GM06990 (cell line): ENCODE measurements at regions not wholly inside any gene's neighbourhood (a gene's known extent, or its start where the extent isn't known, plus 50 kb on each side); places are given as distances from the start of the nearest gene placed in this dataset.

Source experiments
- DNase-seq: peaks from one replicate; pipeline ENCODE4 v3.0.0-alpha.2; 2011; ENCODE audit not compliant: insufficient read length; ENCODE audit errors: extremely low read depth
- H3K27me3 ChIP-seq: replicated peaks from 2 replicates; pipeline ENCODE4 v1.6.0; 2011; ENCODE audit warnings: low read length; ENCODE audit not compliant: control insufficient read depth, insufficient read depth
- H3K36me3 ChIP-seq: 2 replicates; pipeline ENCODE4 v1.5.1; 2011; ENCODE audit warnings: low read length; ENCODE audit not compliant: control insufficient read depth, insufficient read depth
- H3K4me3 ChIP-seq: replicated peaks from 2 replicates; pipeline ENCODE4 v1.5.1; 2011; ENCODE audit warnings: low read depth, mild to moderate bottlenecking, control low read depth, low read length
- TF ChIP-seq, protein P1 (sequence below): IDR thresholded peaks from 2 replicates; pipeline ENCODE4 v1.5.1; 2011; ENCODE audit warnings: low read length, control low read depth, mild to moderate bottlenecking, inconsistent platforms; ENCODE audit not compliant: insufficient read depth, poor library complexity, severe bottlenecking

DNA sequence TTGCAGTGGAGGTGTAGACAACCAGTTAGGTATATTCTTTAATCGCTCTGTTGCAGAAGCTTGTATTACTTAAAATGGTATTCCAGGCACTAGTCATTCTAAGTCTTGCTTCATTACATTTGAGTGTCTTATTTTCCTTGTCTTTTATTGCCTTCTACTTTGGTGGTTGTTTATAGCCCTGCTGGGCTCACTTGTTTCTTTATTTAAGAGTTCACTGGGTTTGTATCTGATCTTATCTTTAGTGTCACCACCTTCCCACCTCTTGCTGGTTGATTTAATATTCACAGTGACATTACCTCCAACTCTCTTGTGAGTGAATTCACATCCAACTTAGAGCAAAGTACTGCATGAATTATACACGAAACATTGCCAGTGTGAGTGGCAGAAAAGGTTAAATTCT is 83.6 kb upstream of the BNC2 start:
- Histone ChIP-seq H3K36me3 (no peaks in the 10 kb centered on the region), H3K4me3 (no peak overlapping the region), H3K27me3 (no peaks in the 10 kb centered on the region)
- TF ChIP-seq, protein P1, sequence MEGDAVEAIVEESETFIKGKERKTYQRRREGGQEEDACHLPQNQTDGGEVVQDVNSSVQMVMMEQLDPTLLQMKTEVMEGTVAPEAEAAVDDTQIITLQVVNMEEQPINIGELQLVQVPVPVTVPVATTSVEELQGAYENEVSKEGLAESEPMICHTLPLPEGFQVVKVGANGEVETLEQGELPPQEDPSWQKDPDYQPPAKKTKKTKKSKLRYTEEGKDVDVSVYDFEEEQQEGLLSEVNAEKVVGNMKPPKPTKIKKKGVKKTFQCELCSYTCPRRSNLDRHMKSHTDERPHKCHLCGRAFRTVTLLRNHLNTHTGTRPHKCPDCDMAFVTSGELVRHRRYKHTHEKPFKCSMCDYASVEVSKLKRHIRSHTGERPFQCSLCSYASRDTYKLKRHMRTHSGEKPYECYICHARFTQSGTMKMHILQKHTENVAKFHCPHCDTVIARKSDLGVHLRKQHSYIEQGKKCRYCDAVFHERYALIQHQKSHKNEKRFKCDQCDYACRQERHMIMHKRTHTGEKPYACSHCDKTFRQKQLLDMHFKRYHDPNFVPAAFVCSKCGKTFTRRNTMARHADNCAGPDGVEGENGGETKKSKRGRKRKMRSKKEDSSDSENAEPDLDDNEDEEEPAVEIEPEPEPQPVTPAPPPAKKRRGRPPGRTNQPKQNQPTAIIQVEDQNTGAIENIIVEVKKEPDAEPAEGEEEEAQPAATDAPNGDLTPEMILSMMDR, result no peak
- DNase-seq, result no peak

DNA sequence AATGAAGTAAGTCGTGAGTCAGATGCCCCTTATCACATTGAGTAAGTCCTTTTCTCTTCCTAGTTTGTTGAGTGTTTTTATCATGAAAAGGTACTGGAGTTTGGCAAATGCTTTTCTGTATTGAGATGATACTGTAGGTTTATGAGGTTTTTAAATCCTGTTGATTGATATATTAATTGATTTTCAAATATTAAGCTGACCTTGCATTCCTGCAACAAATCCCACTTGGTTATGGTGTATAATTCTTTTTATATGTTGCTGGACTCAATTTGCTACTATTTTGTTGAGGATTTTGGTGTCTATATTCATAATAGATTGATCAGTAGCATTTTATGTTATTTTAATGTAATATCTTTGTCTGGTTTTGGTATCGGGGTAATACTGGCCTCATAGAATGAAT is 81.0 kb upstream of the BNC2 start:
- Histone ChIP-seq H3K27me3 (no peaks in the 10 kb centered on the region), H3K4me3 (no peak overlapping the region), H3K36me3 (no peaks in the 10 kb centered on the region)
- no peak for DNase-seq
- TF ChIP-seq, protein P1, result no peak

DNA sequence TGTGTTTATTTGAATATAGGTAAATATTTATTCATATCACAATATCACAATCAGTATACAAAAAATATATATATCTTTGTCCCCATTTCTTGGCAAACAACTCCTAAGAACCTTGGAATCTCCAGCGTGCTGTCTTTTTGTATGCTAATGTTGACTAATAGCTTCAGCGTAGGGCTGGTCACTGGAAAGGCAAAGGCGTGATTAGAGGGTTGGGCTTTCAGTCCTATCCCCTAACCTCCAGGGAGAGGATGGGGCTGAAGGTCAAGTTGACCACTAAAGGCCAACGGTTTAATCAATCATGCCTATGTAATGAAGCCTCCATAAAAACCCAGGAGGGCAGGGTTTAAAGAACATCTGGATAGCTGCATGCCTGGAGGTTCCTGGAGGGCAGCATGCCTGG is 79.6 kb upstream of the BNC2 start:
- no peaks in the 10 kb centered on the region for H3K27me3 ChIP-seq
- TF ChIP-seq, protein P1, result no peak
- no peaks in the 10 kb centered on the region for H3K36me3 ChIP-seq
- no peak for DNase-seq
- no peak overlapping the region for H3K4me3 ChIP-seq

DNA sequence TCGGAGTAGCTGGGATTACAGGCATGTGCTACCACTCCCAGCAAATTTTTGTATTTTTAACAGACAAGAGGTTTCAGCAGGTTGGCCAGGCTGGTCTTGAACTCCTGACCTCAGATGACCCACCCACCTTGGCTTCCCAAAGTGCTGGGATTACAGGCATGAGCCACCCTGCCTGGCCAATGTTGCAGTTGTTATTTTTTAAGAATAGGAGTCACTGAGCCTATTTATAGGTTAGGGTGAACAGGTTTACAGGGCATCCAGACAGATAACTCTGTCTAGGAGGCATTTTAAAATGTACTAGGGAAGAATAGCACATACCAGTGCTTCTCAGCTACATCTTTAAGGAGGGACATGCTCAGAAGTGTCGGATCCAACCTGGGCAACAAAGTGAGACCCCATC is 60.1 kb upstream of the BNC2 start:
- DNase-seq, result no peak
- TF ChIP-seq, protein P1, result no peak
- Histone ChIP-seq H3K36me3 (no peaks in the 10 kb centered on the region), H3K27me3 (no peaks in the 10 kb centered on the region), H3K4me3 (no peak overlapping the region)

DNA sequence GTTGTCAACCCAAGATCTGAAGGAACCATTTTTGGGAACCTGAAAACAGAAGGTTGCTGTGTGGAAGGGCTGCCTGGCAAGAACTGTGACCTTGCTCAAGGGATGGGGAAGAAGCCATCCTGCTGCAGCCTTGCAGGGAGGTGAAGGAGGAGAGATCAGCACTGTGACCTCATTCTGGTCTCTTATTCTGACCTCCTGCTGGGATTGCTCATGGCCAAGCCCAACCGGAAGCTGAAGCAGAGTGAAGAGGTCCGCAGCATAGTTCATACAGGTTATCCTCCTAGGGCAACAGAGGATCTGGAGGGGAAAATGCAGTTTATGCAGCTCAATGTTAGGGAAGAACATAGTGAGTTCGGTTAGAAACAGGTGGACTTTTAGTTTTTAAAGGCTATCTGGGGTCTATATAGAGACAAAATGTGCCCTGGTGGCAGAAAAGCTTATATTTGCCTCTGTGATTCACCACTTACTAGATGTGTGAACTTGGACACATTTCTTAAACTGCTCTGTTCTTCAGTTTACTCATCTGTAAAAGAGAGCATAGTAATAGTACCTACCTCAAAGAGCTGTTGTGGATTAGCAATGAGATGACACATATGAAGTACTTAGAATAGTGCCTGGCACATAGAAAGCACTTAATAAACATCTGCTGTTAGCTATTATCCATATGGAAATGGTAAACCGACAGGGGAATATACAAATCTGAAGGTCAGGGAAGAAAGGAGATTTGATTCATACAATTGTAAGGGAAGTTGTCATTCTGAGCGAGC is 57.9 kb upstream of the BNC2 start:
- Histone ChIP-seq H3K36me3 (no peaks in the 10 kb centered on the region), H3K27me3 (no peaks in the 10 kb centered on the region), H3K4me3 (no peak overlapping the region)
- TF ChIP-seq, protein P1, result no peak
- DNase-seq, result no peak

DNA sequence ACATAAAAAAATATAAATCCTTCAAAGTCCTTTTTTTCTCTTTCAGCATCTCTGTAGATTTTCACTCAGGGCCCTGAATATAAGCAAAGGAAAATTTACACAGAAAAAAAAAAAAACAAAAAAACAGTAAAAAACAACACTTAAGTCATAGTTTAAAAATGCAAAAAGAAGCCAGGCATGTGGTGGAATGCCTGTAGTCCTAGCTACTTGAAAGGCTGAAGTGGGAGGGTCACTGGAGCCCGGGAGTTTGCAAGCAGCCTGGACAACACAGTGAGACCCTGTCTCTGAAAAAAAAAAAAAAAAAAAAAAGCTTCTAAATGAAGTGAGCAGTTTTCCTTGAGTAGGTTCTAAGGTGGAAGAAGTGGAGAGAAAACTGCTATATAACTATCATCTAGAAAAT is 55.0 kb upstream of the BNC2 start:
- Histone ChIP-seq H3K4me3 (no peak overlapping the region), H3K27me3 (no peaks in the 10 kb centered on the region), H3K36me3 (no peaks in the 10 kb centered on the region)
- no peak for DNase-seq
- TF ChIP-seq, protein P1, result no peak
